IMR-90 (cell line): ENCODE measurements at regions not wholly inside any gene's neighbourhood (a gene's known extent, or its start where the extent isn't known, plus 50 kb on each side); places are given as distances from the start of the nearest gene placed in this dataset.

Experiments used
- CTCF ChIP-seq: conservative IDR thresholded peaks from 2 replicates; pipeline ENCODE4 v1.5.1; 2012; ENCODE audit warnings: mild to moderate bottlenecking, low read depth, low read length, improper control_type of control experiment
- FOS ChIP-seq: fragments of 150-350 bp; IDR thresholded peaks from 2 replicates; pipeline ENCODE4 v1.6.1; 2016; ENCODE audit warnings: low read depth, low read length
- MXI1 ChIP-seq: IDR thresholded peaks from 2 replicates; pipeline ENCODE4 v1.6.1; 2012; ENCODE audit warnings: low read depth, mild to moderate bottlenecking, low read length, moderate library complexity, borderline replicate concordance
- POLR2A ChIP-seq: IDR thresholded peaks from 2 replicates; pipeline ENCODE4 v1.6.1; 2012; ENCODE audit warnings: mild to moderate bottlenecking, low read depth, low read length
- RAD21 ChIP-seq: IDR thresholded peaks from 2 replicates; pipeline ENCODE4 v1.6.1; 2012; ENCODE audit warnings: low read length, improper control_type of control experiment
- RCOR1 ChIP-seq: IDR thresholded peaks from 2 replicates; pipeline ENCODE4 v1.6.1; 2012; ENCODE audit warnings: mild to moderate bottlenecking, low read length, improper control_type of control experiment; ENCODE audit not compliant: insufficient replicate concordance
- SMC3 ChIP-seq: fragments of 150-350 bp; IDR thresholded peaks from 2 replicates; pipeline ENCODE4 v1.6.1; 2016; ENCODE audit warnings: low read depth, mild to moderate bottlenecking, antibody characterized with exemption, low read length, moderate library complexity

DNA sequence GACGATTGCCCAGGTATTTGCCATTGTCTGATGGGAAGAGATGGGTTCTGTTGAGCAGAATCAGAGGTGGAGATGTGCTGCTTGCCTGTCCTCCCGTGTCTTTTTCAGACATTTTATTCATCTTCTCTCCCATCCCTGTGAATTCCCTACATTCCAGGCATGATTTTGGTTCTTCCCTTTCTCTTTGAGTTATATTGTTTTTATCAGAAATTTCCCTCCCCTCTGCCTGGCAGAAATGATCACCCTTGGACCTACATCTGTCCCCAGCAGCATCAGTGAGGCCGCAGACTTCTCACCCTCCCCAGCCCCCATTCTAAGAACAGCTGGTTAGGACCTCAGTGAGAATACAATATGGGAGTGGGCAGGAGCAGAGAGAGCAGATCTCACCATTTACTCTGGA, 640.2 kb downstream of the CCDC171 start:
- TF ChIP-seq CTCF = no peak
- no peak for TF ChIP-seq MXI1
- TF ChIP-seq RAD21 = no peak
- TF ChIP-seq POLR2A = no peak
- no peak for TF ChIP-seq RCOR1
- TF ChIP-seq FOS = no peak
- no peak for TF ChIP-seq SMC3
